ENCODE measurements at regions not wholly inside any gene's neighbourhood (a gene's known extent, or its start where the extent isn't known, plus 50 kb on each side); places are given as distances from the start of the nearest gene placed in this dataset.

DNA sequence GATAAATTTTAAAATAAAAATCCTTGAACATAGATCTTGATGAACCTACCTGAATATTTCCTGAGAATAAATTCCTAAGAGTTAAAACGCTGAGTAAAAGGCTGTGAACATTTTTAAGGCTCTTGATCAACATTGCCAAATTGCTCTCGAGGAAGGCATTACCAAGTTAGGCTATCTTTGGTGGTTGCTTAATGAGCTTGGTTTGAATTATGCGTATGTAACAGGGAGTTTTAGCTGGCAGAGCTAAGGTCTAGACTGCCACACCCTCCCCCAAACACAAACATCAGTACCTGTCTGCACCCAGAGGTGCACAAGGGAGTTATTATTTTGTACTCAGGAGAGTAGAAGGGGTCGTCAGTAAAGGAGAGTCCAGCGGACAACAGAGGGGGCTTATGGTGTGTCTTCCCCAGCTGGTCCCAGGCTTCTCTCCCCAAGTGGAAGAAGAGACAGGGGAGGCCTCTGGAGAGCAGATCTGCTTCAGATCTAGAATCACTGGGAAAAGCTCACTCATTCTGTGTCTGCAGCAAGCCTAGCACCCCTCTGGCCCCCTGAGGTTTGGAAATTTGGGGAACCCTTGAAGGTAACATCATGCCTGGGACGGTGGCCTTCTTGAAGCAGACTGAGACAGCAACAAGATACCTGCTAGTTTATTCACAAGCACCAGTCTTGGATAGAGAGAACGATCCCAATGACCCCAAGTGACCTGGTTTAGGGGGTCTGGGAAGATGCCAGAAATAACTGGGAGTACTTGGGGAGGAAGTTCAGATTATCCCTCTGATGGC lies 197.2 kb upstream of the ID2 start:
- no peak for DNase-seq

- no peak for DNase-seq
These were observed 196.1 kb upstream of the ID2 start for GRCh38 chr2:8485736-8486135.

DNA sequence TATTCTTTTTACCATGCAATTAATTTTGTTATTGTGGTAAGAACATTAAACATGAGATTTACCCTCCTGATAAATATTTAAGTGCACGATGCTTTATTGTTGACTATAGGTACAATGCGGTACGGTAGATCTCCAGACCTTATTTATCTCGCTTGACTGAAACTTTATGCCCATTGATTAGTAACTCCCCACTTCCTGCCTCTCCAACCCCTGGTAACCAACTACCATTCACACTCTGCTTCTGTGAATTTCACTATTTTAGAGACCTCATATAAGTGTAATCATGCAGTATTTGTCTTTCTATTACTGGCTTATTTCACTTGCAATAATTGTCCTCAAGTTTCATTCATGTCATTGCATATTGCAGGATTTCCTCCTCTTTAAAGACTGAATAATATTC lies 195.7 kb upstream of the ID2 start:
- DNase-seq: no peak

DNA sequence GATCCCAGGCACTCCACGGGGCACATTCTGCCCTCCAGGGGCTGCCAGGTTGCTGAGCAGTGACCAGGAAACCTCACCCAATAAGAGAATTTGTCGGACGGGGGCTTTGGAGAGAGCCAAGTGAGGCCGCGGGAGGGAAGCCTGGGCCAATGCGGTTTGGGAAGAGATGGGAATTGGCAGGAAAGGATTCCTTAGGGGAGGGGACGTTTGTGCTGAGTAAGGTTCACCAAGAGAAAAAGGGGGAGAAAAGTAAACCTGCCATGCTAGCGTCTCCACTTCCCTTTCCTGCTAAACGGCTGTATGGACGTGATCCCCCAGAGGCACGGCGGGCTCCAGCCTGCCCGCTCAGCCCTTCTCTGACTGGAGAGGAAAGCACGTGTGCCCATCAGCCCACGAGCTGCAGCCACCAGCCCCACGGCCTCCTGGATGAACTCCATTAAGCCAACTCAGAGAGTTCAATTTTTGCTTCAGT lies 194.4 kb upstream of the ID2 start:
- no peak for DNase-seq

GRCh38 chr2:8488001-8488738 lies 193.7 kb upstream of the ID2 start:
- no peak for DNase-seq

DNA sequence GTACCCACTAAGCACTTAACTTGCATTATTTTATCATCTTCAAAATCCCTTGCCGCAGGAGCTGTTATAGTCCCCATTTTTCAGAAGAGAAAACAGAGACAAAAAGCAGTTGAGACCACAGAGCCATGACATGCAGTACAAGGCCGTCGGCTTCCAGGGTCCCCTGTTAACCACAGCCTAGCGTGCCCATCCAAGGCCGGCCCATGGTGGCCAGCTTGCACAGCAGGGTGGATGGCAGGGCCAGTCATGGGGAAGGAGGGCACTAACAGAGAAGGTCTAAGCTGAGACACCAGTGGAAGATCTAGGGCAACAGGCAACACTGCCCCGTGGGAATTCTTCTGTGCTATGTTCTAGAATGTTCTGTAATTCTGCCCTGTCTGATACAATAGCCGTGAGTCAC lies 192.6 kb upstream of the ID2 start:
- no peak for DNase-seq

GRCh38 chr2:8489751-8490150 lies 192.1 kb upstream of the ID2 start:
- no peak for DNase-seq

- no peak for DNase-seq
These were observed 191.6 kb upstream of the ID2 start for GRCh38 chr2:8490166-8490721.

DNA sequence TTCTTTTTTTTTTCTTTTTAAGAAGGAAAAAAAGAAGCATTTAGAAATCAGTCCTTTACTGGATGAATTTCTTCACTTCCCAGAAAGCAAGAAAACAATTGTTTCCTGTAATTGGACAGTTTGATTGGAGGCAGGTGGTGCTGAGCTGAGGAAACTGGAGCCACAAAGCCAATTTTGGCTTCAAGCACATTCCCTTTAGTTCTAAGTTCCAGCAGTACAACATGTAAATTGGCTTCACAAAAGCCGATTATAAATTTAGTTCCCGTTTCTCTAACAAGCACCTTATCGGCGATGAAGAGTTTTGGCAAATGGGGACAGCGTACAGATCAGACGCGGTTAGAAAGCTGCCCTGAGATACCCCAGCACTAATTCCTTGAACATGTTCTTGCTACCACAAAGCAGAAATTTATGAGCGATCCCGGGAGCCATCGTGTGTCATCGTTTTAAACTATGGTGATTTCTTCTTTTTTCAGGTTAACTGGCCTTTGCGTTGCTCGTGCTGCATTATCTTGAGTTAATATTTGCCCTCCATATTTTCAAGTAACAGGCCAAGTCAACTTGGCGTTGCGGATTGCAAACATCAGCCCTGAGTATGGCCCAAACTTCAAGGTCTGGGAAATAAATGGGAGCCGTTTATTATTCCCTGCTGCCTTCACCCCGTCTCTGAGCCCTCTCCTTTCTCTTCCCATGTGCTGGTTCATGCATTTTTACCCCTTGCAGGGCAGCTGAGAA lies 190.4 kb upstream of the ID2 start:
- DNase-seq: no peak

DNA sequence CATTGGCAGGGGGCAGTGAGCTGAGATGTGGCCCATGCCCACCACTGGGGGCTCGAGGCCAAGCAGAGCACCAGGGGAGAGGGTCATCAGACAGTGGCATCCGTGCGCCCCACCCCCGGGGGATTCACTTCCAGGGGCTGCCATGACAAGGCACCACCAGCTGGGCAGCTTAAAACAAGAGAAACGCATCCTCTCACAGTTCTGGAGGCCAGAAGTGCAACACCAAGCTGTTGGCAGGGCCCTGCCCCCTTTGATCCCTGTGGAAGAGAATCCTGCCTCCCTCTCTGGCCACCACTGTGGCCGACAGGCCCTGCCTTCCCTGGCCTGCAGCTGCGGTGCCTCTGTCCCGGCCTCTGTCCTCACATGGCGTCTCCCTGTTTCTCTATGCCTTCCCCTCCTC lies 187.7 kb upstream of the ID2 start:
- DNase-seq: no peak

DNA sequence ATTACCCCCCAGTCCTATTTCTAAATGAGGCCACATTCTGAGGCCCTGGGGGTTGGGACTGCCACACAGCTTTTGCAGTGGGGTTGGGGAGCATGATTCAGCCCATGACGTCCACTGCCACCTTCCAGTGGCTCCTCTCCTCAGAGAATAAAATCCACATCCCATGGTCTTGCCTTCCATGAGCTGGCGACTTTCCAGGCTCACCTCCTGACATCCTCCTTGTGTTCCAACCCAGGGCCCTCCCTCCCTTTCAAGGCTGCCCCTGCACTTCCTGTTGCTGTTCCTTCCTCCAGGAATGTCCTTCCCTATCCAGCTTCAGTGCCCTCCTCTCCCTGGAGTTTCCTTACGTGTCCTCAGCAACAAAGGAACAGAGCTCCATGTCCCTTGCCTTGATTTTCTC lies 187.3 kb upstream of the ID2 start:
- DNase-seq: no peak

- no peak for DNase-seq
These were observed 186.5 kb upstream of the ID2 start for GRCh38 chr2:8495189-8495989.

GRCh38 chr2:8496079-8496478 lies 185.8 kb upstream of the ID2 start:
- no peak for DNase-seq

DNA sequence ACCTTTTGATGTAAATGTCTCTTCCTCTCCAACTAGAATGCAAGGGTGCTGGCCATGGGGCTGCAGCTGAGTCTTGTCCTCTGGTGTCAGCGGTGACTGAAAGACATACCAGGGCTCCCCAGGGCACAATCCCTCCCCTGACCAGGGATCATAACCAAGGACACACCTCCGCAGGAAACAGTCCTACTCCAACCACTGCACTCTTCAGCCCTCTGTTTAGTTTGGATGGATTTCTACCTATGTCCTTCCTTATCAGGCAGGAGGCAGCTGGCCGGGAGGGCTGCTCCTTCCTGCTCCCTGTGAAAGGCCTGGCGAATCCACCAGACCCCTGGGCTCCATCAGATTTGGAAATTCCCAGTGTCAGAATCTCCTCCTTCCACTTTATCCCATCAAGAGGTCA lies 185.2 kb upstream of the ID2 start:
- DNase-seq: no peak

DNA sequence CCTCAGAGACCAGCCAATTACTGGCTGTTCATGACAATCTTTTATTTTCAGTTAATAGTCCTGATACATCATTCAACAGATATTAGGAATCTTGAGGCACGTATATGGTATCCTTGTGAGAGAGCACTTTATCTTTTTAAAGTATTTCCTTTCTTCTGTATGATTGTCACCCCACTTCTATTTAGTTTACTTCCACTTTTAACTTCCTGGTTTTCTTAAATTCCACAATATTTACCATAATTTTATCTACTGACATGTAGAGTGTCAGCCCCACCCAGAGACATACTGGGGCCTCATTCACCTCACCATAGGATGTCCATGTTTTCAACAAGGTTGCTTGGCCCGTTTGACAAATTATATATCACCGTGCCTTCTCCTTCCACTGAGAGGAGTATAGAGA lies 182.9 kb upstream of the ID2 start:
- no peak for DNase-seq

- no peak for DNase-seq
These were observed 181.5 kb upstream of the ID2 start for GRCh38 chr2:8500124-8501054.

DNA sequence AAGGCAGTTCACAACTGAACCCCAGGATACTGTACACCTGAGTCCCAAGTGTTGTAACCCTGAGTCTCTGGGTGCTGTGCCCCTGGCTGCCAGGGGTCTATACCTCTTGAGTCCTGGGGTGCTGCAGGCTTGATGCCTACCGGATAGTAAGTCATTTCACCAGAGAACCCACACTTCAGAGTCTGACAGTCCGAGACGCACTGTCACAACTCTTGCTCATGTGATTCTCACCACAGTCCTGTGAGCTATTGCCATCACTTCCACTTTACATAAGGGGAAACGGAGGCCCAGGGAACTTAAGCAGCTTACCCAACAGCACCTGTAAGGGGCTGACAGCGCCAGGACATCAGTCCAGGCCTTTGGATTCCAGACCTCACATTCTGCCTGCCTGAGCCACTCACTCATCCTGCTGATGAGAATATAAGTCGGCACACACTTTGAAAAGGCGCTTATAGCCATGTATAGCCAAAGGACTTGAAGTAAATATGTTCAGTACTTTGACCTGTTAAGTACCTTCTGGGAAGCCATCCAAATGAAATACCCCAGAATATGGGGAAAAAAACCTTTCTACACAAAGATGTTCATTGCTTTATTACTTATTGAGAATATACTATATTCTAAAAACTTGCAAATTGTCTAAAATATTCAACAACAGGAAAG lies 180.7 kb upstream of the ID2 start:
- no peak for DNase-seq

DNA sequence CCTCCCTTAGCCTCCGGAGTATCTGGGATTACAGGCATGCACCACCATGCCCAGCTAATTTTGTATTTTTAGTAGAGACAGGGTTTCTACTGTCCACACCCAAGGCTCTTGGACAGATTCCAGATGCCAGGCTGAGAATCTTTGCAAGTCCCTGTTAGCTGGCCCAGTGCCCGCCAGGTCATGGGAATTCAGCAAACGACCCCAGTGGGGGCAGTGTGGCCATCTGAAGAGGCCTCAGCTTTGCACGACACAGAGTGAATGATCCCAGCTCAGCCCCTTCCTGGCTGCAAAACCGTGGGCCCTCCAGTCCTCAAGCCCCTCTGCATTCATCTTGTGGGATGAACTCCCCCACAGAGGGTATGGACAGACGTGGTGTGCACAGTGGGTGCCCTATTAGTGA lies 179.5 kb upstream of the ID2 start:
- no peak for DNase-seq

GRCh38 chr2:8505311-8505920 lies 176.4 kb upstream of the ID2 start:
- DNase-seq: no peak

- DNase-seq: no peak
These were observed 175.1 kb upstream of the ID2 start for GRCh38 chr2:8506746-8507145.

Measured in NCI-H1436 (cell line).